ENCODE measurements at regions not wholly inside any gene's neighbourhood (a gene's known extent, or its start where the extent isn't known, plus 50 kb on each side); places are given as distances from the start of the nearest gene placed in this dataset.

- TF ChIP-seq EP300 (IDR thresholded peaks at IDR 0.05; ENCODE audit: borderline replicate concordance in 1 of 2, low read depth in 2 of 2, low read length in 2 of 2) = no peak
- TF ChIP-seq CTCF (IDR thresholded peaks at IDR 0.05; ENCODE audit: control extremely low read depth in 1 of 3, insufficient read depth in 1 of 3, low read depth in 1 of 3, low read length in 3 of 3) = no peak
- no peak for TF ChIP-seq POLR2AphosphoS5 (IDR thresholded peaks at IDR 0.05; ENCODE audit: low read depth, low read length)
- TF ChIP-seq POLR2A (IDR thresholded peaks at IDR 0.05; ENCODE audit: control extremely low read depth in 1 of 2, low read depth in 2 of 2, low read length in 2 of 2) = no peak
- TF ChIP-seq ZNF274 (IDR thresholded peaks at IDR 0.05; ENCODE audit: borderline replicate concordance, extremely low read depth, low read length) = no peak
- TF ChIP-seq CHD2 (IDR thresholded peaks at IDR 0.05; ENCODE audit: low read length) = no peak
- no peak for TF ChIP-seq USF2 (IDR thresholded peaks at IDR 0.05; ENCODE audit: low read length)
- no peak for TF ChIP-seq ASH2L (IDR thresholded peaks at IDR 0.05; ENCODE audit: low read length)
- TF ChIP-seq BRCA1 (IDR thresholded peaks at IDR 0.05; ENCODE audit: low read depth, low read length) = no peak
- no peak for TF ChIP-seq NRF1 (IDR thresholded peaks at IDR 0.05; ENCODE audit: low read depth, low read length)
Measured at GRCh38 chr16:16966439-16966838, 504.3 kb downstream of the XYLT1 start.

Measured in H1 (cell line).